IMR-90 (cell line): ENCODE measurements at regions not wholly inside any gene's neighbourhood (a gene's known extent, or its start where the extent isn't known, plus 50 kb on each side); places are given as distances from the start of the nearest gene placed in this dataset.

Experiments used
- ATAC-seq: fragments of 200-7000 bp; cut with Tn5 transposase; 2 replicates; pipeline ENCODE4 v1.9.1; 2020; ENCODE audit warnings: low read depth, mild to moderate bottlenecking, moderate library complexity
- BruUV-seq: library from RNA; stranded (reverse); fragments of 400-500 nt; replicated peaks from 2 replicates; lab custom pipeline; 2021; lab: Mats Ljungman, UMichigan
- CTCF ChIA-PET: fragments of 300-600 bp; formaldehyde crosslinking; extraction: SDS; loops from one replicate; lab custom pipeline; 2021; ENCODE audit warnings: antibody characterized with exemption; lab: Yijun Ruan, JAX
- POLR2A ChIA-PET: fragments of 300-600 bp; sonication (Branson Sonifier 250); formaldehyde crosslinking; loops from one replicate; lab custom pipeline; 2022; ENCODE audit warnings: antibody characterized with exemption; ENCODE audit not compliant: unreplicated experiment; lab: Charles Lee
- DNase-seq: peaks from one replicate; pipeline ENCODE4 v3.0.0; 2013
- H2AFZ ChIP-seq: replicated peaks from 2 replicates; pipeline ENCODE3; 2013; ENCODE audit warnings: low read length, mild to moderate bottlenecking; ENCODE audit not compliant: poor library complexity
- H2AK5ac ChIP-seq: 2 replicates; pipeline ENCODE4 v1.6.1; 2013; ENCODE audit warnings: low read depth, low read length, inconsistent platforms
- H2AK9ac ChIP-seq: replicated peaks from 2 replicates; pipeline ENCODE3; 2013; ENCODE audit warnings: mild to moderate bottlenecking, low read depth, low read length, moderate library complexity; ENCODE audit not compliant: poor library complexity
- H2BK120ac ChIP-seq: 2 replicates; pipeline ENCODE4 v1.6.1; 2013; ENCODE audit warnings: low read depth, low read length, inconsistent platforms
- H2BK15ac ChIP-seq: 3 replicates; pipeline ENCODE4 v1.6.1; 2013; ENCODE audit warnings: low read depth, low read length, inconsistent platforms
- H2BK20ac ChIP-seq: 2 replicates; pipeline ENCODE4 v1.6.1; 2013; ENCODE audit warnings: low read depth, mild to moderate bottlenecking, inconsistent platforms, low read length, moderate library complexity
- H2BK5ac ChIP-seq: 2 replicates; pipeline ENCODE4 v1.6.1; 2013; ENCODE audit warnings: mild to moderate bottlenecking, low read depth, low read length, inconsistent platforms; ENCODE audit not compliant: poor library complexity, severe bottlenecking
- H3K14ac ChIP-seq: replicated peaks from 2 replicates; pipeline ENCODE4 v1.6.1; 2013; ENCODE audit warnings: low read depth, low read length, inconsistent platforms
- H3K18ac ChIP-seq: 2 replicates; pipeline ENCODE4 v1.6.1; 2013; ENCODE audit warnings: low read depth, low read length, control low read depth
- H3K23ac ChIP-seq: 2 replicates; pipeline ENCODE4 v1.6.1; 2013; ENCODE audit warnings: low read depth, low read length, inconsistent platforms
- H3K27ac ChIP-seq: 2 replicates; pipeline ENCODE4 v1.5.1; 2013; ENCODE audit warnings: mild to moderate bottlenecking, control low read depth, low read length; ENCODE audit not compliant: insufficient read depth
- H3K27me3 ChIP-seq: 2 replicates; pipeline ENCODE4 v1.6.1; 2013; ENCODE audit warnings: low read length; ENCODE audit not compliant: control insufficient read depth, insufficient read depth
- H3K36me3 ChIP-seq: 2 replicates; pipeline ENCODE4 v1.6.1; 2013; ENCODE audit warnings: low read length, mixed read lengths; ENCODE audit not compliant: control insufficient read depth, insufficient read depth
- H3K4ac ChIP-seq: 2 replicates; pipeline ENCODE4 v1.6.1; 2013; ENCODE audit warnings: low read depth, low read length, inconsistent platforms
- H3K4me1 ChIP-seq: 2 replicates; pipeline ENCODE4 v1.6.1; 2013; ENCODE audit warnings: low read length, mixed read lengths; ENCODE audit not compliant: control insufficient read depth, insufficient read depth
- H3K4me2 ChIP-seq: 2 replicates; pipeline ENCODE4 v1.6.1; 2013; ENCODE audit warnings: low read depth, mild to moderate bottlenecking, control low read depth, low read length, moderate library complexity
- H3K4me3 ChIP-seq: 2 replicates; pipeline ENCODE4 v1.5.1; 2013; ENCODE audit warnings: low read depth, mild to moderate bottlenecking, control low read depth, low read length, moderate library complexity; ENCODE audit not compliant: insufficient read depth
- H3K56ac ChIP-seq: 2 replicates; pipeline ENCODE4 v1.6.1; 2013; ENCODE audit warnings: low read length, inconsistent platforms; ENCODE audit not compliant: insufficient read depth; ENCODE audit errors: extremely low read depth
- H3K79me1 ChIP-seq, 2 experiments: 2 replicates each; pipeline ENCODE4 v1.6.1; 2013; ENCODE audit warnings: low read length in 2 of 2, inconsistent platforms in 1 of 2, low read depth in 1 of 2
- H3K9ac ChIP-seq: 2 replicates; pipeline ENCODE4 v1.6.1; 2013; ENCODE audit warnings: low read depth, low read length, control low read depth
- H3K9me1 ChIP-seq: 2 replicates; pipeline ENCODE4 v1.6.1; 2013; ENCODE audit warnings: low read length, inconsistent platforms; ENCODE audit not compliant: insufficient read depth
- H3K9me3 ChIP-seq: 2 replicates; pipeline ENCODE4 v1.6.1; 2013; ENCODE audit warnings: low read length; ENCODE audit not compliant: control insufficient read depth, insufficient read depth
- H4K20me1 ChIP-seq: 2 replicates; pipeline ENCODE4 v1.6.1; 2013; ENCODE audit warnings: low read length, inconsistent platforms; ENCODE audit not compliant: insufficient read depth
- H4K5ac ChIP-seq: 2 replicates; pipeline ENCODE4 v1.6.1; 2013; ENCODE audit warnings: mild to moderate bottlenecking, low read depth, low read length, control low read depth
- H4K8ac ChIP-seq, 2 experiments: 2 replicates each; pipeline ENCODE4 v1.6.1; 2013; ENCODE audit warnings: low read depth in 2 of 2, low read length in 2 of 2, control low read depth in 1 of 2, inconsistent platforms in 1 of 2
- H4K91ac ChIP-seq: 2 replicates; pipeline ENCODE4 v1.6.1; 2013; ENCODE audit warnings: low read depth, low read length, inconsistent platforms; ENCODE audit not compliant: insufficient read depth
- BHLHE40 ChIP-seq: fragments of 150-350 bp; IDR thresholded peaks from 2 replicates; pipeline ENCODE4 v1.6.1; 2016; ENCODE audit warnings: mild to moderate bottlenecking, low read depth, low read length
- CEBPB ChIP-seq: IDR thresholded peaks from 2 replicates; pipeline ENCODE4 v1.6.1; 2012; ENCODE audit warnings: low read depth, low read length, improper control_type of control experiment
- CHD1 ChIP-seq: IDR thresholded peaks from 2 replicates; pipeline ENCODE4 v1.6.1; 2012; ENCODE audit warnings: low read depth, low read length, improper control_type of control experiment
- FOS ChIP-seq: fragments of 150-350 bp; IDR thresholded peaks from 2 replicates; pipeline ENCODE4 v1.6.1; 2016; ENCODE audit warnings: low read depth, low read length
- MAFK ChIP-seq: IDR thresholded peaks from 2 replicates; pipeline ENCODE4 v1.6.1; 2012; ENCODE audit warnings: low read depth, low read length, improper control_type of control experiment
- MAZ ChIP-seq: IDR thresholded peaks from 2 replicates; pipeline ENCODE4 v1.6.1; 2012; ENCODE audit warnings: low read depth, mild to moderate bottlenecking, low read length, improper control_type of control experiment, moderate library complexity, borderline replicate concordance
- MXI1 ChIP-seq: IDR thresholded peaks from 2 replicates; pipeline ENCODE4 v1.6.1; 2012; ENCODE audit warnings: low read depth, mild to moderate bottlenecking, low read length, moderate library complexity, borderline replicate concordance
- NFE2L2 ChIP-seq: fragments of 150-350 bp; IDR thresholded peaks from 2 replicates; pipeline ENCODE4 v1.6.1; 2016; ENCODE audit warnings: low read depth, mild to moderate bottlenecking, low read length
- POLR2A ChIP-seq: IDR thresholded peaks from 2 replicates; pipeline ENCODE4 v1.6.1; 2012; ENCODE audit warnings: mild to moderate bottlenecking, low read depth, low read length
- RAD21 ChIP-seq: IDR thresholded peaks from 2 replicates; pipeline ENCODE4 v1.6.1; 2012; ENCODE audit warnings: low read length, improper control_type of control experiment
- RCOR1 ChIP-seq: IDR thresholded peaks from 2 replicates; pipeline ENCODE4 v1.6.1; 2012; ENCODE audit warnings: mild to moderate bottlenecking, low read length, improper control_type of control experiment; ENCODE audit not compliant: insufficient replicate concordance
- RFX5 ChIP-seq: IDR thresholded peaks from 2 replicates; pipeline ENCODE4 v1.8.0; 2012; ENCODE audit warnings: low read depth, mild to moderate bottlenecking, low read length, moderate library complexity
- SMC3 ChIP-seq: fragments of 150-350 bp; IDR thresholded peaks from 2 replicates; pipeline ENCODE4 v1.6.1; 2016; ENCODE audit warnings: low read depth, mild to moderate bottlenecking, antibody characterized with exemption, low read length, moderate library complexity
- whole genome bisulfite sequencing, 2 experiments: methylation state at CpG; one replicate each; pipeline versions ENCODE4 v1.1.5 to v1.1.7; 2013; ENCODE audit warnings: missing lambda C conversion rate in 2 of 2; ENCODE audit not compliant: insufficient read length in 1 of 2; ENCODE audit errors: extremely low coverage in 2 of 2; 5-methylcytosine and 5-hydroxymethylcytosine counted together
- dilution Hi-C: fragments of 300-500 bp; cut with HindIII; formaldehyde crosslinking; loops from one replicate; pipeline ENCODE4 v1.14.3; 2018; ENCODE audit warnings: low sequenced_read_pairs; ENCODE audit not compliant: unreplicated experiment
- in situ Hi-C: fragments of 300-500 bp; cut with MboI; formaldehyde crosslinking; loops from 3 replicates; pipeline ENCODE4 v1.14.3; 2019; ENCODE audit warnings: low sequenced_read_pairs, inconsistent platforms, mixed read lengths
- intact Hi-C: fragments of 100-400 bp; cut with micrococcal nuclease; formaldehyde crosslinking; loops from 2 replicates; pipeline ENCODE4 v1.10.0; 2022
- TF ChIP-seq, protein P1 (sequence below): conservative IDR thresholded peaks from 2 replicates; pipeline ENCODE4 v1.5.1; 2012; ENCODE audit warnings: mild to moderate bottlenecking, low read depth, low read length, improper control_type of control experiment
- TF ChIP-seq, protein P2 (sequence below): fragments of 150-350 bp; IDR thresholded peaks from 2 replicates; pipeline ENCODE4 v1.6.1; 2017; ENCODE audit warnings: mild to moderate bottlenecking, antibody characterized with exemption, low read length, low read depth
- TF ChIP-seq, protein P3 (sequence below): fragments of 150-350 bp; IDR thresholded peaks from 2 replicates; pipeline ENCODE4 v1.6.1; 2016; ENCODE audit warnings: low read depth, mild to moderate bottlenecking, low read length, moderate library complexity, borderline replicate concordance

DNA sequence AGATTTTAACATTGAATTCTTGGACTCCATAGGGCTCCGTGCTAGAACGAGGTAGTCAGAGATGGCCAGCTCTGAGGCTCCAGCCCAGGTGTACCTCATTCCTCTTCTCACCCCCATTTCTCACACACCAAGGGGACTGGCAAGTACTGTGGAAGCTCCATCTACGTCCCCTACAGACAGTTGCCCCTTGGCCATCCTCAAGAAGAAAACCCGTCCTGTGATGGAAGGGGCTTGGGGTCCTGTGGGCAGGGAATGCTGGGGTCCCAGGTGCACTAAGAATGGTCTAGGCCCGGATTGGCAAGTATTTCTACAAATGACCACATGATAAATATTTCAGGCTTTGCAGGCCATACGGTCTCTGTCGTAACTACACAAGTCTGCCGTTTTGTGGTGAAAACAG, 110.3 kb downstream of the PDCL3 start:
- dilution Hi-C loops = no loop called here
- Histone ChIP-seq H3K9me1 (0 out of 2 replicates have a peak, but pooled peaks cover 2% of the 10 kb centered on the region), H3K14ac (no peak overlapping the region), H3K4me3 (no peak overlapping the region), H3K9ac (no peak overlapping the region), H3K18ac (no peak overlapping the region), H3K36me3 (no peaks in the 10 kb centered on the region), H3K4me1 (no peaks in the 10 kb centered on the region), H2AK5ac (no peak overlapping the region), H3K23ac (no peak overlapping the region), H3K79me1 (no peaks in the 10 kb centered on the region), H3K4ac (no peak overlapping the region), H2BK20ac (no peak overlapping the region), H4K5ac (no peak overlapping the region), H4K91ac (no peak overlapping the region), H3K56ac (no peak overlapping the region), H2BK5ac (no peak overlapping the region), H2BK15ac (no peak overlapping the region), H3K27ac (no peak overlapping the region), H3K27me3 (peaks cover 48% of the 10 kb centered on the region), H2BK120ac (no peak overlapping the region), H3K4me2 (no peak overlapping the region), H3K9me3 (no peaks in the 10 kb centered on the region), H2AK9ac (no peak overlapping the region), H2AFZ (no peak overlapping the region), H4K8ac (no peak overlapping the region), H4K20me1 (no peaks in the 10 kb centered on the region)
- no peak for TF ChIP-seq MXI1
- TF ChIP-seq SMC3 = no peak
- TF ChIP-seq, protein P1, sequence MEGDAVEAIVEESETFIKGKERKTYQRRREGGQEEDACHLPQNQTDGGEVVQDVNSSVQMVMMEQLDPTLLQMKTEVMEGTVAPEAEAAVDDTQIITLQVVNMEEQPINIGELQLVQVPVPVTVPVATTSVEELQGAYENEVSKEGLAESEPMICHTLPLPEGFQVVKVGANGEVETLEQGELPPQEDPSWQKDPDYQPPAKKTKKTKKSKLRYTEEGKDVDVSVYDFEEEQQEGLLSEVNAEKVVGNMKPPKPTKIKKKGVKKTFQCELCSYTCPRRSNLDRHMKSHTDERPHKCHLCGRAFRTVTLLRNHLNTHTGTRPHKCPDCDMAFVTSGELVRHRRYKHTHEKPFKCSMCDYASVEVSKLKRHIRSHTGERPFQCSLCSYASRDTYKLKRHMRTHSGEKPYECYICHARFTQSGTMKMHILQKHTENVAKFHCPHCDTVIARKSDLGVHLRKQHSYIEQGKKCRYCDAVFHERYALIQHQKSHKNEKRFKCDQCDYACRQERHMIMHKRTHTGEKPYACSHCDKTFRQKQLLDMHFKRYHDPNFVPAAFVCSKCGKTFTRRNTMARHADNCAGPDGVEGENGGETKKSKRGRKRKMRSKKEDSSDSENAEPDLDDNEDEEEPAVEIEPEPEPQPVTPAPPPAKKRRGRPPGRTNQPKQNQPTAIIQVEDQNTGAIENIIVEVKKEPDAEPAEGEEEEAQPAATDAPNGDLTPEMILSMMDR = no peak
- TF ChIP-seq RAD21 = no peak
- TF ChIP-seq, protein P2, sequence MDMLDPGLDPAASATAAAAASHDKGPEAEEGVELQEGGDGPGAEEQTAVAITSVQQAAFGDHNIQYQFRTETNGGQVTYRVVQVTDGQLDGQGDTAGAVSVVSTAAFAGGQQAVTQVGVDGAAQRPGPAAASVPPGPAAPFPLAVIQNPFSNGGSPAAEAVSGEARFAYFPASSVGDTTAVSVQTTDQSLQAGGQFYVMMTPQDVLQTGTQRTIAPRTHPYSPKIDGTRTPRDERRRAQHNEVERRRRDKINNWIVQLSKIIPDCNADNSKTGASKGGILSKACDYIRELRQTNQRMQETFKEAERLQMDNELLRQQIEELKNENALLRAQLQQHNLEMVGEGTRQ = no peak
- TF ChIP-seq MAZ = no peak
- no peak for TF ChIP-seq RCOR1
- TF ChIP-seq CHD1 = no peak
- TF ChIP-seq, protein P3, sequence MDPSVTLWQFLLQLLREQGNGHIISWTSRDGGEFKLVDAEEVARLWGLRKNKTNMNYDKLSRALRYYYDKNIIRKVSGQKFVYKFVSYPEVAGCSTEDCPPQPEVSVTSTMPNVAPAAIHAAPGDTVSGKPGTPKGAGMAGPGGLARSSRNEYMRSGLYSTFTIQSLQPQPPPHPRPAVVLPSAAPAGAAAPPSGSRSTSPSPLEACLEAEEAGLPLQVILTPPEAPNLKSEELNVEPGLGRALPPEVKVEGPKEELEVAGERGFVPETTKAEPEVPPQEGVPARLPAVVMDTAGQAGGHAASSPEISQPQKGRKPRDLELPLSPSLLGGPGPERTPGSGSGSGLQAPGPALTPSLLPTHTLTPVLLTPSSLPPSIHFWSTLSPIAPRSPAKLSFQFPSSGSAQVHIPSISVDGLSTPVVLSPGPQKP = no peak
- TF ChIP-seq FOS = no peak
- TF ChIP-seq BHLHE40 = no peak
- TF ChIP-seq POLR2A = no peak
- no peak for TF ChIP-seq NFE2L2
- no peak for TF ChIP-seq MAFK
- TF ChIP-seq RFX5 = no peak
- TF ChIP-seq CEBPB = no peak
- WGBS, 2 experiments = 60% methylated on average over 1 of the region's 8 CpGs; no CpG with 5 or more reads in 1 of the 2 experiments
- in situ Hi-C loops = no loop called here
- no TSS peak for BruUV-seq
- intact Hi-C loops = no loop called here
- ChIA-PET CTCF (no interaction called here), POLR2A (no interaction called here)
- DNase-seq = no peak
- no peak for ATAC-seq
